Heart right ventricle (tissue), 16 donors: ENCODE measurements at regions not wholly inside any gene's neighbourhood (a gene's known extent, or its start where the extent isn't known, plus 50 kb on each side); places are given as distances from the start of the nearest gene placed in this dataset.
A peak's percentile ranks its signal among the peaks of the same experiment; 100 is the strongest.

ENCODE experiments used
- ATAC-seq, 8 donors: fragments of 200-7000 bp; cut with Tn5 transposase; one replicate each; pipeline ENCODE4 v1.9.1; 2020; ENCODE audit warnings: mild to moderate bottlenecking in 8 of 8, moderate library complexity in 8 of 8, moderate number of reproducible peaks in 1 of 8
- DNase-seq, 2 donors: peaks; one replicate each; pipeline ENCODE4 v3.0.0-alpha.2; 2020
- H3K27ac ChIP-seq, 10 donors: fragments of 200-600 bp; sonication (generic) in 2 of 10; one replicate each; pipeline versions ENCODE4 v1.5.0 to v1.8.0; 2020 to 2022; ENCODE audit warnings: mild to moderate bottlenecking in 3 of 10
- H3K27me3 ChIP-seq, 7 donors: fragments of 200-600 bp; one replicate each; pipeline ENCODE4 v1.8.0; 2021 to 2022; ENCODE audit warnings: mild to moderate bottlenecking in 2 of 7
- H3K36me3 ChIP-seq, 9 donors: fragments of 200-600 bp; sonication (generic) in 1 of 9; one replicate each; pipeline versions ENCODE4 v1.5.0 to v1.8.0; 2020 to 2022; ENCODE audit warnings: mild to moderate bottlenecking in 2 of 9
- H3K4me1 ChIP-seq, 9 donors: fragments of 200-600 bp; sonication (generic) in 1 of 9; one replicate each; pipeline versions ENCODE4 v1.5.0 to v1.8.0; 2020 to 2022; ENCODE audit warnings: mild to moderate bottlenecking in 4 of 9
- H3K4me3 ChIP-seq, 10 donors: fragments of 200-600 bp; sonication (generic) in 2 of 10; one replicate each; pipeline versions ENCODE4 v1.5.0 to v1.8.0; 2020 to 2022; ENCODE audit warnings: mild to moderate bottlenecking in 7 of 10, moderate library complexity in 2 of 10
- H3K9me3 ChIP-seq, 11 donors: fragments of 200-600 bp in 10 of 11; sonication (generic) in 2 of 11; one replicate each; pipeline versions ENCODE4 v1.5.0 to v1.8.0; 2013 to 2022; ENCODE audit warnings: mild to moderate bottlenecking in 2 of 11, control low read depth in 1 of 11, moderate library complexity in 1 of 11
- WGBS, 2 donors: extraction: QIAGEN DNeasy Blood & Tissue Kit; methylation state at CpG; one replicate each; pipeline ENCODE4 v1.1.7; 2013; ENCODE audit warnings: inconsistent platforms in 1 of 2; 5-methylcytosine and 5-hydroxymethylcytosine counted together
- intact Hi-C, 10 donors: fragments of 100-400 bp; cut with DNase I; formaldehyde crosslinking; loops; one replicate each; pipeline versions ENCODE4 v1.11.1 to v1.14.2; 2022
- TF ChIP-seq, protein P1 (sequence below), 9 donors: fragments of 200-600 bp; sonication (generic) in 2 of 9; IDR thresholded peaks; one replicate each; pipeline versions ENCODE4 v1.5.0 to v1.8.0; 2021 to 2022; ENCODE audit warnings: antibody characterized with exemption in 9 of 9, mild to moderate bottlenecking in 5 of 9, moderate library complexity in 1 of 9
- donor health status: Arrhythmogenic right ventricular cardiomyopathy.
- donor health status: ischemic (EF 13 %, LVEDD 7.1; RV severe dilation, severe dysfunction).
- donor health status: healthy with polysubstance abuse.
- donor health status: DM: no; HTN: yes; CAD: no.
- donor health status: DM: no; HTN: no; CAD: no.
- donor health status: ischemic (EF 25% LVEDD 6.9; RV normal size, moderate dysfunction).
- donor health status: ischemic (EF 25% LVEDD 5.7; RV mildly dilated, moderate dysfunction).
- donor health status: healthy.
- donor health status: DM: yes; HTN: yes; CAD: no.
- donor health status: Ischemic cardiomyopathy.
- donor health status: ischemic (EF 35%, LVEDD 5.7; RV mildly dilated, moderate dysfunction).
- donor health status: nonischemic (EF 11% LVEDD 7.7; RV severe dilation, severe dysfunction).
- donor health status: DM: yes; HTN: yes; CAD: no.
- donor health status: PGD.
- donor health status: ischemic (EF 29% LVEDD 5.4; RV normal size, mild dysfunction).
- donor health status: nonischemic (EF 23%, LVEDD 6.1; RV moderate dilation, normal function).

DNA sequence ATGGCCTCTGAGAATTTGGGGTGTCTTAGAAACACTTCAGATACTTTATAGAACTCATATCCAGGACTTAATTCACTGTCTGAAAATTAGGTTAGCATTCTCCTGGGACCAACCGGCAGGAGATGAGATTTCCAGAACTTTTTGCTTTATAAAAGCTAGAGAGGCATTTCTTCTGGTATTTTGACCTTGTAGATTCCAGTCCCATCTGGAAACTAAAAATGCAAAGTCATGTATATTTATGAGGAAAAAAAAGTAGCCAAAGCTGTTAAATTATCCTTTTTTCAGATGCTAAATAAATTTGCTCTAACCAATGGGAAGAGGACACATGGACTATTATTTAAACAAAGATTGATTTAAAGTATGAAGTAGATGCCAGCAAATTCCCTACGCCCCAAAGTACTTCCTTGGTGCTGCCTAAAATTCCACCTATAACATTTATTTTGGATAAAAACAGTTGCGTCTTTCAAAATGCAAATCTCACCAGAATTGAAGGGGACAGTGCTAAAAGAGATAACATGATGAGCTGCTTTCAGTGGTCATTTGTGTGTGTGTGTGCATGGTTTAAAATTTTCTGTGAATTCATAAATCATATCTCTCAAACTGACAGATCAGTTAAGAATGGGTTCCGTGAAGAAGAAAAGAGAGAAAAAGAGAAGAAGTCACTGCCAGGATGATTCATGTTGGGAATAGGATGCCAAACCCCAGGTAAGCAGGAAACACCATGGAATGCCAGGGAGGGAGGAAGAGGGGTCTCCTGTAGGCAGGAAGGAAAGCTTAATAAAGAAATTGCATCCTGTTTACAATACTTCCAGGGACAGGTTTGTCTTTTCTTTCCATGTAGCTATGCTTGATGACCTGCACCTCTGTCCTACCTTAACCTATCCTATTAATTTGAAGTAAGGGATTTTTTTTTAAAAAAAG lies 97.7 kb upstream of the RGS6 start:
- ATAC-seq (no peak), DNase-seq (no peak)
- no peak overlapping the region for H3K27ac ChIP-seq
- H3K27me3 ChIP-seq: no peaks in the 10 kb centered on the region
- peaks cover 0 to 11% (median 3%) of the 10 kb centered on the region in 9 donors for H3K4me1 ChIP-seq
- 55 to 69% methylated on average over 4 of the region's 4 CpGs for WGBS, 2 donors
- H3K9me3 ChIP-seq: peaks cover 0 to 30% (median 11%) of the 10 kb centered on the region in 11 donors
- no peak overlapping the region for H3K4me3 ChIP-seq
- TF ChIP-seq, protein P1, sequence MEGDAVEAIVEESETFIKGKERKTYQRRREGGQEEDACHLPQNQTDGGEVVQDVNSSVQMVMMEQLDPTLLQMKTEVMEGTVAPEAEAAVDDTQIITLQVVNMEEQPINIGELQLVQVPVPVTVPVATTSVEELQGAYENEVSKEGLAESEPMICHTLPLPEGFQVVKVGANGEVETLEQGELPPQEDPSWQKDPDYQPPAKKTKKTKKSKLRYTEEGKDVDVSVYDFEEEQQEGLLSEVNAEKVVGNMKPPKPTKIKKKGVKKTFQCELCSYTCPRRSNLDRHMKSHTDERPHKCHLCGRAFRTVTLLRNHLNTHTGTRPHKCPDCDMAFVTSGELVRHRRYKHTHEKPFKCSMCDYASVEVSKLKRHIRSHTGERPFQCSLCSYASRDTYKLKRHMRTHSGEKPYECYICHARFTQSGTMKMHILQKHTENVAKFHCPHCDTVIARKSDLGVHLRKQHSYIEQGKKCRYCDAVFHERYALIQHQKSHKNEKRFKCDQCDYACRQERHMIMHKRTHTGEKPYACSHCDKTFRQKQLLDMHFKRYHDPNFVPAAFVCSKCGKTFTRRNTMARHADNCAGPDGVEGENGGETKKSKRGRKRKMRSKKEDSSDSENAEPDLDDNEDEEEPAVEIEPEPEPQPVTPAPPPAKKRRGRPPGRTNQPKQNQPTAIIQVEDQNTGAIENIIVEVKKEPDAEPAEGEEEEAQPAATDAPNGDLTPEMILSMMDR (IDR thresholded peaks at IDR 0.05): no peak
- H3K36me3 ChIP-seq: no peaks in the 10 kb centered on the region
- intact Hi-C loops: loop anchor here in 1 of 10 donors (10.0 kb wide), 1 partner anchor 50 kb away; no protein-coding TSS in a partner anchor

DNA sequence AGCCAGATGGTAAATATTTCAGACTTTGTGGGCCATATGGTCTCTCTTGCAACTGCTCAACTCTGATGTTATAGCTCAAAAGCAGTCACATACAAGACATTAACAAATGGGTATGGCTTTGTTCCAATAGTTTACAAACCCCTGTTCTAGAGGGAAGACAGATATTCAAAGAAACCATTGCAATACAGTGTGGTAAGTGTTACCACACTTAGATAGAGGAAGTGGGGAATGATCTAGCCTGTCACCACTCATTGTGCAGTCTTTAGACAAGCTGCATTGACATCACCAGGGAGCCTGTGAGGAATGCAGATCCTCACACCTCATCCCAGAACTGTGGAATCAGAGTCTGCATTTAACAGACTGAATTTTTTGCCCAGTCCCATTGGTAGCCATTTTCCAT lies 80.0 kb upstream of the RGS6 start:
- H3K27ac ChIP-seq: no peak overlapping the region
- no peak overlapping the region for H3K4me3 ChIP-seq
- DNase-seq (no peak), ATAC-seq (peak in 5 of 8 donors; percentile 33 to 90 (median 75))
- intact Hi-C loops: loop anchor here in 5 of 10 donors (5.0 to 10.0 kb wide), 4 partner anchors 97 to 717 kb away; no protein-coding TSS in a partner anchor
- peaks cover 0 to 9% (median 4%) of the 10 kb centered on the region in 9 donors for H3K4me1 ChIP-seq
- no peaks in the 10 kb centered on the region for H3K36me3 ChIP-seq
- TF ChIP-seq, protein P1 (IDR thresholded peaks at IDR 0.05): no peak
- no peaks in the 10 kb centered on the region for H3K27me3 ChIP-seq
- no peaks in the 10 kb centered on the region for H3K9me3 ChIP-seq

DNA sequence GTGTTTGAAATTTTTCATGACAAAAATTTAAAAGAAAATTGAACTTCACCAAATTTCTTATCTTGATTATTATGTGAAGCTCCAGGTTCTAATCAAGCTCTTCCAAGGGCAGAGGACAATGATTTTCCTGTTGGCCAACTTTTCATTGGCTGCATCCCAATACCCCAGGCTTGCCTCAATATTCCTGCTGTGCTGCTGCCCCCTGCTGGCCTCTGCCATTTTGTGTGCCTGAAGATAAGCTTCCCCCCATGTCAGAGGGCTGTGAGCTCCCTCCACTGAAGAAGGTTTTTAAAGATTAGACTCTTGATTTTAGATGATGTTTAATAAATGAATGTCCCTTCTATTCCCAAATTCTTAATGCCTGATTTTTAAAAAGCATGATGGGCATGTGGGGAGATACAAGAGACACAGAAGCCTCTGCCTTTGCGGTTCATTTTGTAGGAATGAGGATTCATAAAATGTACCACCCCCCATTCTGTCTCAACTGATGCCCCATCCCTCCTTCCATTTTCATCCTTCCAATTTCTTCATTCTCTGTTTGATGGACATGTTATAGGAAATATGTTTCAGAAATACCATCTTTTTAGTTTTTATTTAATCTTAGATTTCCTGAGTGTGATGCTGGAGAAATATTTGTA lies 76.7 kb upstream of the RGS6 start:
- peak in 6 of 8 donors; percentile 59 to 75 (median 68) for ATAC-seq
- Histone ChIP-seq H3K27ac (no peak overlapping the region), H3K36me3 (no peaks in the 10 kb centered on the region), H3K4me1 (peaks cover 0 to 9% (median 4%) of the 10 kb centered on the region in 9 donors), H3K27me3 (no peaks in the 10 kb centered on the region), H3K4me3 (no peak overlapping the region), H3K9me3 (peaks cover 0 to 13% (median 0%) of the 10 kb centered on the region in 11 donors)
- TF ChIP-seq, protein P1 (IDR thresholded peaks at IDR 0.05): peak; percentile 48 to 75 (median 66)
- peak; percentile 67 for DNase-seq
- 97 to 98% methylated on average over 1 of the region's 1 CpG for WGBS, 2 donors
- intact Hi-C loops: loop anchor here in 6 of 10 donors (5.0 to 10.0 kb wide), 6 partner anchors 101 to 721 kb away; no protein-coding TSS in a partner anchor

DNA sequence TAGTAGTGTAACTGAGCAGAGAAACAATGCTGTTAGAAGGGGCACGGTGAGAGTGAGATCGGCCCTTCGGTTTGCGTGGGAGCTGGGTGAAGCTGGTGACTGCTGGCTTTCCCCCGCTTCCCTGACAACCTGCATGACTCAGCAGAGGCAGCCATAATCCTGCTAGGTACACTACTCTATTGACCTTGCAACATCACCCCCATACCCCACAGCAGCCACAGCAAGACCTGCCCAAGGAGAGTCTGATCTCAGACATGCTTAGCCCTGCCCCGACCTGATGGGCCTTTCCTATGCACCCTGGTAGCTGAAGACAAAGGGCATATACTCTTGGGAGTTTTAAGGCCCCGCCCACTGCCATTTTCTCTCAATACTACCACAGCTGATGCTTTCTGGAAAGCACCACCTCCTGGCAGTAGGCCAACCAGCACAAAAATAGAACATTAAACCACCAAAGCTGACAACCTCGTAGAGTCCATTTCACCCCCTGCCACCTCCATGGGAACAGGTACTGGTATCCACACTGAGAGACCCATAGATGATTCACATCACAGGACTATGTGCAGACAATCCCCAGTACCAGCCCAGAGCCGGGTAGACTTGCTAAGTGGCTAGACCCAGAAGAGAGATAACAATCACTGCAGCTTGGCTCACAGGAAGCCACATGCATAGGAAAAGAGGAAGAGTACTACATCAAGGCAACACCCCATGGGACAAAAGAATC lies 75.9 kb upstream of the RGS6 start:
- H3K27ac ChIP-seq: no peak overlapping the region
- WGBS, 2 donors: 74 to 75% methylated on average over 9 of the region's 9 CpGs

More for the DNA sequence above, 75.9 kb upstream of the RGS6 start:
- Histone ChIP-seq H3K4me1 (peaks cover 0 to 9% (median 4%) of the 10 kb centered on the region in 9 donors), H3K36me3 (no peaks in the 10 kb centered on the region), H3K27me3 (no peaks in the 10 kb centered on the region), H3K9me3 (peaks cover 0 to 19% (median 0%) of the 10 kb centered on the region in 11 donors), H3K4me3 (no peak overlapping the region)
- ATAC-seq (no peak), DNase-seq (no peak)
- intact Hi-C loops: loop anchor here in 6 of 10 donors (5.0 to 10.0 kb wide), 6 partner anchors 102 to 722 kb away; no protein-coding TSS in a partner anchor
- TF ChIP-seq, protein P1 (IDR thresholded peaks at IDR 0.05): no peak
